Mucosa of stomach (tissue), 1 donor: ENCODE measurements at regions not wholly inside any gene's neighbourhood (a gene's known extent, or its start where the extent isn't known, plus 50 kb on each side); places are given as distances from the start of the nearest gene placed in this dataset.

Experiments
- H3K27me3 ChIP-seq: one replicate; pipeline ENCODE4 v1.7.0; 2013; ENCODE audit warnings: mild to moderate bottlenecking, low read length; ENCODE audit not compliant: control insufficient read depth, insufficient read depth
- H3K36me3 ChIP-seq: one replicate; pipeline ENCODE4 v1.7.0; 2013; ENCODE audit warnings: low read length; ENCODE audit not compliant: control insufficient read depth, insufficient read depth
- H3K4me1 ChIP-seq: one replicate; pipeline ENCODE4 v1.7.0; 2013; ENCODE audit warnings: mild to moderate bottlenecking, low read length; ENCODE audit not compliant: control insufficient read depth, insufficient read depth
- H3K4me3 ChIP-seq: one replicate; pipeline ENCODE4 v1.7.0; 2013; ENCODE audit warnings: low read length
- H3K9ac ChIP-seq: one replicate; pipeline ENCODE4 v1.7.0; 2013; ENCODE audit warnings: mild to moderate bottlenecking, low read length, moderate library complexity
- H3K9me3 ChIP-seq: one replicate; pipeline ENCODE4 v1.7.0; 2013; ENCODE audit warnings: mild to moderate bottlenecking, low read length, moderate library complexity; ENCODE audit not compliant: control insufficient read depth
- donor health status: Pancreatic carcinoma.

DNA sequence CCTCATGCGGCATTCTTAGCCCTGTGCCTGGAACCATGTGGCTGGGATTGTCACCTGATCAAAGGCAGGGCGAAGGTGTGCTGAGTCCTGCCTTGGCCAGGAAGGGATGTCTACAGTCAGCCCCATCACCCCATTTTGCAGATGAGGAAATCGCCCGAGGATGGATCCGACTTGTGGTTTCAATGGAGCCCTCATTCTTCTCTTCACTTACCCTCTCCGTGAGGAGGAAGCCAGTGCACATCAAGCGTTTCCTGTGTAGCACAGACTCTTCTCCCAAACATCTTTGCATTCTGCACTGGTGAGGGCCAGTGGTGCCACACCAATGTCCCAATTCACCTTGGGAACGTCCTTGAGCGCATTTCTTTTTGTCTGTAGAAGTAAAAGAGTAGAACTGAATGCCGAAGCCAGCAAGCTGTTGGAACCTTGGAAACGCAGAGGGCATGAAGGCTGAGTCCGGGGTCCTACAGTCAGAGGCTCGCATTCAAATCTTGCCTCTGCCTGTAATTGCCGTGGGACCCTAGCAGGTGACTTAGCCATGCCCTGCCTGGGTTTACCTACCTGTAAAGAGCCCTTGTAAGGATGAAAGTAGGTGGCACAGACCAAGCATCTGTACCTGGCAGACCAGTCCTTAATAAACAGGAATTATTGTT is 85.4 kb downstream of the IRF8 start:
- H3K9me3 ChIP-seq: no peaks in the 10 kb centered on the region
- no peaks in the 10 kb centered on the region for H3K27me3 ChIP-seq
- no peaks in the 10 kb centered on the region for H3K36me3 ChIP-seq
- H3K9ac ChIP-seq: no peak overlapping the region
- no peak overlapping the region for H3K4me3 ChIP-seq
- peaks cover 12% of the 10 kb centered on the region for H3K4me1 ChIP-seq

DNA sequence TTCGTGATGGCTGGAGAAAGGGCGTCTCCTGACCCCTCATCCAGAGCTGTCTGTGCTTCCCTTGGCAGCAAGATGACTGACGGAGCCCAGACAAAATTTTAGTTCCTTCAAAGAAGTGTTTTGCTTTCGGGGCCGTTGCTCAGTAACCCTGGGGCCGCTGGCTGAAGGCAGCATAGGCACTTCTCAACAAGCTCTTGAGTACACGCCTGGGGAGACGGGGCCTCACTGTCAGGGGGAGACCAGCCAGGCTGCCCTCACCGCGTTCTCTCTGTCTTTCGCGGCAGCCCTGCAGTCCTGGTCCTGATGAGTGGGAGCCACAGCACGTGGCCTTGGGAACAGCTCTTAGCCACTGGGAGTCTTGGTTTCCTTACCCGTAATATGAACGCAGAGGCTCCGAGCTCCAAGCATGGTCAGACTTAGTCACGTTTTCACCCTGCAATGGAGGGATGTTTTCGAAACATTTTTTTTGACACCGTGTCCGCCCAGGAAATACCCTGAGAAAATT is 86.0 kb downstream of the IRF8 start:
- no peaks in the 10 kb centered on the region for H3K36me3 ChIP-seq
- H3K27me3 ChIP-seq: no peaks in the 10 kb centered on the region
- no peak overlapping the region for H3K9ac ChIP-seq
- no peak overlapping the region for H3K4me3 ChIP-seq
- H3K4me1 ChIP-seq: peaks cover 12% of the 10 kb centered on the region
- H3K9me3 ChIP-seq: no peaks in the 10 kb centered on the region

- H3K4me3 ChIP-seq: peak overlapping the region; percentile 3
- peak overlapping the region; percentile 38 for H3K9ac ChIP-seq
- H3K27me3 ChIP-seq: no peaks in the 10 kb centered on the region
- peaks cover 12% of the 10 kb centered on the region for H3K4me1 ChIP-seq
- H3K36me3 ChIP-seq: no peaks in the 10 kb centered on the region
- no peaks in the 10 kb centered on the region for H3K9me3 ChIP-seq
Observed at GRCh38 chr16:85986931-85987749, 88.2 kb downstream of the IRF8 start.

- Histone ChIP-seq H3K27me3 (no peaks in the 10 kb centered on the region), H3K36me3 (no peaks in the 10 kb centered on the region), H3K9ac (no peak overlapping the region), H3K4me3 (no peak overlapping the region), H3K4me1 (peaks cover 12% of the 10 kb centered on the region), H3K9me3 (no peaks in the 10 kb centered on the region)
Observed at GRCh38 chr16:85987750-85988078, 88.8 kb downstream of the IRF8 start.

GRCh38 chr16:85988306-85988705 is 89.3 kb downstream of the IRF8 start:
- H3K4me3 ChIP-seq: no peak overlapping the region
- peaks cover 12% of the 10 kb centered on the region for H3K4me1 ChIP-seq
- no peaks in the 10 kb centered on the region for H3K9me3 ChIP-seq
- no peaks in the 10 kb centered on the region for H3K27me3 ChIP-seq
- H3K36me3 ChIP-seq: no peaks in the 10 kb centered on the region
- H3K9ac ChIP-seq: no peak overlapping the region

- H3K9me3 ChIP-seq: no peaks in the 10 kb centered on the region
- H3K9ac ChIP-seq: no peak overlapping the region
- no peak overlapping the region for H3K4me3 ChIP-seq
- H3K27me3 ChIP-seq: no peaks in the 10 kb centered on the region
- peaks cover 12% of the 10 kb centered on the region for H3K4me1 ChIP-seq
- H3K36me3 ChIP-seq: no peaks in the 10 kb centered on the region
Observed at GRCh38 chr16:85988723-85989313, 89.9 kb downstream of the IRF8 start.

- Histone ChIP-seq H3K4me1 (peaks cover 12% of the 10 kb centered on the region), H3K9me3 (no peaks in the 10 kb centered on the region), H3K9ac (no peak overlapping the region), H3K36me3 (no peaks in the 10 kb centered on the region), H3K4me3 (no peak overlapping the region), H3K27me3 (no peaks in the 10 kb centered on the region)
Observed at GRCh38 chr16:85989376-85989775, 90.4 kb downstream of the IRF8 start.

DNA sequence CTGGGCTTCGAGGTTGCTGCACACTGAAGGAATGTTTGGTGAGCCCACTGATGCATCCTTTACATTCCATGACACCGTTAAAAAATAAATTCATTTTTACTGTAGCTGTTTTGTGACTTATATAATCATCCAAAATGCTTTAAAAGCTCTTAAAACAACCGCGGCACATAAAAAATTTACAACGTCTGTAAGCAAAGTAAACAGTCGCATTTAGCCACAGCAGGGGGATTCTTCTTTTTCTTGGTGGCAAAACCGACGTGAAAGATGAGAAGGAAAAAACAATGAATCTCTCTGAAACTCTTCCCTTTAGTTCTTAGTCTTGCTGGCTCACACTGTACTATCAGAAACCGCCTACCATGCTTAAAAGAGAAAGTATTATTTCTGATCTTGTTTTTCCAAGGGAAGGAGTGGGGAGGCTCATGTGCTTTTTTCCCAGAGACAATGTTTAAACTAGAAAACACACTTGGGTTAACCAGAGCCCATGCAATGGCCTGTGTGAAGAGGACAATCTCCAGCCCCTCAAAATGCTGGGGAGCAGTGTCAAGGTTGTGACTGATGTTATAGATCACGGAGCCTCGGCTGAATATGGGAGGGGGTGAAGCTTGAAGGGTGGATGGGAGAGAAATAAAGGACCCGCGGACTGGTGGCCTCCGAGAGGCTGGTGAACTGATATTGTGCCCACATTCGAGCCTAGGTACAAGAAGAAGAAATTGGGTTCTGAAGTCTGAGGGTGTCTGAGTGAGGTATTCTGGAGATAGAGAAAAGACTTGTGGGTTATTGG is 91.1 kb downstream of the IRF8 start:
- no peaks in the 10 kb centered on the region for H3K36me3 ChIP-seq
- no peak overlapping the region for H3K9ac ChIP-seq
- H3K4me3 ChIP-seq: no peak overlapping the region
- H3K4me1 ChIP-seq: peaks cover 12% of the 10 kb centered on the region
- H3K27me3 ChIP-seq: no peaks in the 10 kb centered on the region
- no peaks in the 10 kb centered on the region for H3K9me3 ChIP-seq

DNA sequence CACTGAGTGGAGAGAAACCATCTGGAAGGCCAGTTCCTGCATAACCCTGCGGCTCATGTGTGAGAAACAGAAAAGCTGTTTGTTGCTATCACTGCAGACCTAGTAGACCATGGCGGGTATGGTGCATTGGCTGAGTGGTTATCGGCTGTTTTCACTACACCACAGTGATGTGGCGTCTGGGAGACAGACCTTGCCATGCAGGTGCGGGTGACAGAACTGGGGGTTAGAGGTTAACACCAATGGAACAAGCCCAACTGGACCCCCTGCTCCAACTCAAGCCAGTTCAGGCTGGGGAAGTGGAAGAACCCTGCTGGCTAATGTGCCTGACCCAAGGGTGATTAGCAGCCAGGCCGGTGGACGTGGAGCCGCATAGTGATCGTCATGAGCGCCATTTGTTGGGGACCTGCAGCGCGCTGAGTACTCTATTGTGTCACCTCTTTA is 91.9 kb downstream of the IRF8 start:
- H3K27me3 ChIP-seq: no peaks in the 10 kb centered on the region
- no peak overlapping the region for H3K9ac ChIP-seq
- H3K36me3 ChIP-seq: no peaks in the 10 kb centered on the region
- H3K9me3 ChIP-seq: no peaks in the 10 kb centered on the region
- H3K4me3 ChIP-seq: no peak overlapping the region
- H3K4me1 ChIP-seq: peaks cover 12% of the 10 kb centered on the region

DNA sequence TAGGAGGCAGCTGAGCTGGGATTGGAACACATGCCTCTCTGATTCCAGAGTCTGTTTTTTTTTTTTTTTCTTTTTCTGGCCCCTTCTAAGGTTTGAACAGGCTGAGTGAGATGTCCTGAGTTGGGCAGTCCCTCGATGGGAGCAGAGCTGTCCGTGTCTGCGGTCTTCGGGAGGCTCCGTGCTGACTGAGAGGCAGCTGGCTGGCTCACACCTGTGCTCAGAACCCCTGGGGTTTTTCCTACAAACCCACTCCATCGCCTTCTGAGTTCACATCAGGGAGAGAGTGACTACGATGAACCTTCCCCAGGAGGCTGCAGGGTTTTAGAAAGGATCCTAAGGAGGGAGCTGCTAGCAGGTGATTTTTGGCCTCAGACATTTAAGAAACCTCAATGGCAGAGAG is 92.5 kb downstream of the IRF8 start:
- no peak overlapping the region for H3K9ac ChIP-seq

DNA sequence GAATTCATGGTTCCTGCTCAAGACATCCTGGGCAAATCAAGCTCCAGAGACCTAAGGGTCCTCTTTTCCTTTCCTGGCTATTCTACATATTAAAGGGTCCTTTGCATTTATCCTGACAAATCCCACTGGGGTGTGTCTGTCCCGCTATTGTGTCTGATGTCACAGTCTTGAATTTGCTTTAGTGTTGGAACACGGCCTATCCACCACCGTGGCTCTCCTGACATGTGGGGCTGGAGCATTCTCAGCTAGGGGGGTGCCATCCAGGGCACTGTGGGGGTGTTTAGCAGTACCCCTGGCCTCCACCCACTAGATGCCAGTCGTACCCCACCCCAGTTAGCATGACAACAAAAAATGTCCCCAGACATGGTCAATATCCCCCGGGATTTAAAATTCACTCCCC is 92.9 kb downstream of the IRF8 start:
- no peaks in the 10 kb centered on the region for H3K27me3 ChIP-seq

More for the DNA sequence above, 92.5 kb downstream of the IRF8 start:
- no peaks in the 10 kb centered on the region for H3K36me3 ChIP-seq
- no peaks in the 10 kb centered on the region for H3K9me3 ChIP-seq
- no peak overlapping the region for H3K4me3 ChIP-seq
- no peaks in the 10 kb centered on the region for H3K27me3 ChIP-seq
- peaks cover 11% of the 10 kb centered on the region for H3K4me1 ChIP-seq

More for the DNA sequence above, 92.9 kb downstream of the IRF8 start:
- H3K9ac ChIP-seq: no peak overlapping the region
- H3K36me3 ChIP-seq: no peaks in the 10 kb centered on the region
- H3K4me1 ChIP-seq: peaks cover 7% of the 10 kb centered on the region
- no peak overlapping the region for H3K4me3 ChIP-seq
- no peaks in the 10 kb centered on the region for H3K9me3 ChIP-seq
